Dedifferentiated amniotic fluid mesenchymal stem cell (primary cell): ENCODE measurements at regions not wholly inside any gene's neighbourhood (a gene's known extent, or its start where the extent isn't known, plus 50 kb on each side); places are given as distances from the start of the nearest gene placed in this dataset.
"Not testable (repeated sequence)": the region's sequence is repeated elsewhere in the genome, so short reads cannot be mapped to it uniquely, and the experiment has no call there.

Experiments
- DNase-seq: peaks from one replicate; pipeline ENCODE4 v3.0.0-alpha.2; 2016; ENCODE audit errors: extremely low spot score

DNA sequence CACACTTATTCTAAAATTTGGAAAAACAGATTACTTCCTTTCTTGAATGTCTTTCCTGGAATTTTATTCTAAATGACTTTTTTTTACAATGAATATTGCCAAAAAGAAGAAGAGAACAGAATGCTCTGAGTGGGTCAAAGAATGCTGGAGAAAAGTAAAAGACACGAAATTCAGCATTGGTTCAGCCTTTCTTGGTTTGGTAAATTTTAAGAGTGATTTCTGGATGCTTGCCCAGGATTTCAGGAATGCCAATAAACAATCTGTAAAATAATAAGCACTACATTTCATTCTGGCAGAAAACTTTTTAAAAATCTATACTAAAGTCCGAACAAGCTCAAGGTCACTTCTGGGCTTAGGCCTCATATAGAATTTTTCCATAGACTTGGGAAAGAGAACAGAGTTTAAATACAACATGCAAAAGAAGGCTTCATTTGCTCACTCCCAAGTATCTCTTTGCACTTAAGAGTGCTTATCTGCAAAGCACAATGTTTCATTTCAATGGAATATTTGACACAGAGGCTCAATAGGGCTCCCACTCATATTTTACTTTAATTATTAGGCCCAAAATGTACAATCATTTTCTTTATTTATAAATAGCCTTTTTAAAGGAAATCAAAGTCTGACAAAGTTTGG, 359.5 kb upstream of the ANKRD30A start:
- peak; percentile 35 for DNase-seq

DNA sequence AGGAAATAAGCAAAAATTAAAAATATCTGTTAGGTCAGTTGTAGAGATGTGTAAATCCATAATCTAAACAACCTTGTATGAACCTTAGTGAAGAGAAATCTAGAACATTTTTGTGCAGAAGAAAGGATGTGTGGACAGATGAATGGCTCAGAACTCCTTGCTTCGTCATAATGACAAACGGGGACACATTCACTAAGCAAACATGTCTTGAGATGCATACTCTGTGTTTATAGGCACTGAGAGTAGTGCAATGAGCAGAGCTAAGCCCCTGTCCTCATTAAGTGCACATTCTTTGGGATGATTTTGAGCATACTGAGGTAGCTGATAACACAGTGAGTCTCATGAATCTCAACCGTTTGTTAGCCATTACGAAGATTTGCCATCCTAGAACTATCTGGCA, 360.6 kb upstream of the ANKRD30A start:
- no peak for DNase-seq

DNA sequence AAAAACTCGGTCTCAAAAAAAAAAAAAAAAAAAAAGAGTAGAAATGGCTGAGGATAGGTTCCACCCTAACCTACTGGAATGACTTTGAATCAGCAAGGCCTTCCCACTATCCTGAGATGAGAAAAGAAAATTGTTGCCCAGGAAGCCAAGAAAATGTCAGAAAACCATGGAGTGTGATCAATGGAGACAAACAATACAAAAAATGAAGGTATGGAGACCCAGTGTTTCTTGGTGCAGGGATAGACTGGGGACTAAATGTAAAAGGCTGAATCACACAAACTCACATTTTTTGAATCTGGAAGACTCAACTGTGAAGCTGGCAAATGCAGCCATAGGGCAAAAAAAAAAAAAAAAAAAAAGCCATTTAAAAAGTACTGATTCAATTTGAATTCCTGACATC, 364.3 kb upstream of the ANKRD30A start:
- no peak for DNase-seq

DNA sequence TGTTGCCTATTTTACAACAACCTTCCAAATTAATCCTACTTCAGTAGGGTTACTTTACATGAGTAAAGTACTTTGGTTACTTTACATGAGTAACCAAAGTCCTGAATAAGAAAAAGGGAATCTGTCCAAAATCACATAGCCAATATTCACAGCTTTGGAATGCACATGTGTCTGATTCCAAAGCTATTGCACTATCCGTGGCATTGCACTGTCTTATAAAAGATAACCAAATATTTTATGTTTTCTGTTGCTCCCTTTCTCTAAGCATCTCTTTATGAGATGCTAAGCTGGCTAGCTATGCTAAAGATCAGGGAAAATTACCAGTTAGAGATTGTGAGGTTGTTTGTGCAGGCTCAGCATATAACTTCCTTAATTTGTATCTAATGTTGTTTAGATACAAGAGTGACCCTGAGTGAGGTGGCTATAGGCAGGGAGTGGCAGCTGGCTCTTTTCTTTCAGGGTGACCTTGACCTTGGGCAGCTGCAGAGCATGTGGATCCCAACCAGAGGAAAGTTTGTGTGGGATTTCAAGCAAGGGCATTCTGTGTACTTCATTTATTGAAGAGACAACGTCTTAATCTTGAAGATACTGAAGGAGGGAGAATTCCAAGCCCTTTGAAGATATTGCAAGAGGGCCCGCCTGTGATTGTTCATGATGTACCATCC, 366.1 kb upstream of the ANKRD30A start:
- peak; percentile 92 for DNase-seq

DNA sequence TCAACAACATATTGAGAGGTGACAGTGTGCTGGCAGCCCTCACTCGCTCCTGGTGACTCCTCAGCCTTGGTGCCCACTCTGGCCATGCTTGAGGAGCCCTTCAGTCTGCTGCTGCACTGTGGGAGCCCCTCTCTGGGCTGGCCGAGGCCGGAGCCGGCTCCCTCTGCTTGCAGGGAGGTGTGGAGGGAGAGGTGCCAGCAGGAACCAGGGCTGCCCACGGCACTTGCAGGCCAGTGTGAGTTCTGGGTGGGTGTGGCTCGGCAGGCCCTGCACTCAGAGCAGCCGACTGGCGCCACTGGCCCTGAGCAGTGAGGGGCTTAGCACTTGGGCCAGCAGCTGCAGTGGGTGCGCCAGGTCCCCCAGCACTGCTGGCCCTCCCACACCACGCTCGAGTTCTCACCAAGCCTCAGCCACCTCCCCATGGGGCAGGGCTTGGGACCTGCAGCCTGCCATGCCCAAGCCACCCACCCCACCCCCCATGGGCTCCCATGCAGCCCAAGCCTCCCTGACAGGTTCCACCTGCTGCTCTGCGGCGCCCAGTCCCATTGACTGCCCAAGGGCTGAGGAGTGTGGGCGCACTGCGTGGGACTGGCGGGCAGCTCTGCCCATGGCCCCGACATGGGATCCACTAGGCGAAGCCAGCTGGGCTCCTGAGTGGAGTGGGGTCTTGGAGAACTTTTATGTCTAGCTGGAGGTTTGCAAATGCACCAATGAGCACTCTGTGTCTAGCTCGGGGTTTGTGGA, 377.1 kb upstream of the ANKRD30A start:
- DNase-seq = no peak

DNA sequence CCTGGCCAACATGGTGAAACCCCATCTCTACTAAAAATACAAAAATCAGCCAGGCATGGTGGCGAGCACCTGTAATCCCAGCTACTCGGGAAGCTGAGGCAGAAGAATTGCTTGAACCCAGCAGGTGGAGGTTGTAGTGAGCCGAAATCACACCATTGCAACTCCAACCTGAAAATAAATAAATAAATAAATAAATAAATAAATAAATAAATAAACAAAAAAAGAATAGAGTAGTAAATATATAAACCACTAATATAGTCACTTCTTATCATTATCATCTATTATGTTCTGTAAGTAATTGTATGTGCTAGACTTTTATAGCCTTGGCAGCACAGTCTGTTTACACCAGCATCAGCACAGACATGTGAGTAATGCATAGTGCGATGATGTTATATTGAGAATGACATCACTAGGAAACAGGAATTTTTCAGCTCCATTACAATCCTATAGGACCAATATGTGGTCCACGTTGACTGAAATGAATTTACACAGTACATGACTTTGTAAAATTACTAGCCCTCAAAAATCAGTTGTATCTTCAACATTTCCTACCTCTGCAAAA, 385.4 kb upstream of the ANKRD30A start:
- no peak for DNase-seq

DNA sequence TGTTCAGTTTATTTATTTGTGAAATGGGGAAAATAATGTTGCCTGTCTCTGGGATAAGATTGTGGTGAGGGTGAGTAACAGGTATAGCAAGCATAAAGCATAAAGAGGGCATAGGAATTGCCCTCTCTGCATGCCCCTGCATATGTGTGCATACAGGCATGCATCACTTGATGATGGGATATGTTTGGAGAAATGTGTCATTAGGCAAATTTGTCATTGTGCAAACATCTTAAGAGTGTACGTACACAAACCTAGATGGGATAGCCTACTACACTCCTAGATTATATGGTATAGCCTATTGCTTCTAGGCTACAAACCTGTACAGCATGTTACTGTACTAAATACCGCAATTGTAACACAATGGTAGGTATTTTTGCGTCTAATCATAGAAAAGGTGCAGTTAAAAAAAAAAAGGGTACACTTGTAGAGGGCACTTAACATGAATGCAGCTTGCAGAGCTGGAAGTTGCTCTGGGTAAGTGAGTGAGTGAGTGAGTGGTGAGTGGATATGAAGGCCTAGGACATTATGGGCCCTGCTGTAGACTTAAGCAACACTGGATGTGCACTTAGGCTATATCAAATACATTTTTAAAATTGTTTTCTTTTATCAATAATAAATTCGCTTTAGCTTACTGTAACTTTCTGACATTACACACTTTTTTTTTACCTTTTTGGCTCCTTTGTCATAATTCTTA, 386.5 kb upstream of the ANKRD30A start:
- DNase-seq = no peak

DNA sequence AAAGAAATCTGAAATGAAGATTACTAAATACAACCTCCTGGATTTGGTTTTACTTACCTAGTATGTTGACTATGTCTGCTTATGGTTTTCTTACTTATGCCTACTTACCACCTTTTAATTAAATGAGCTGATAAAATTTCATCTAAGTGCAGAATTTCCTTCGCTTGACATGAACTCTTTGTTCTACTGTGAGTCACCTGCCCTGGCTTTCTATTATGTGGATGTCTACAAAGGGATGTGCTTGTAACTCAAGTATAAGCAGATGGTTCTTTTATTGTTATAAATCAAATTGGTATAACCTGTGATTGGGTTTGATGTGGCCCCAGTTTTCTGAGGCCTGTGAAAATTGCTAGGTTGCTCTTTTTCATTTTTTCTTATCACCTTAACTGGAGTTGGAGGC, 389.1 kb upstream of the ANKRD30A start:
- DNase-seq = no peak

DNA sequence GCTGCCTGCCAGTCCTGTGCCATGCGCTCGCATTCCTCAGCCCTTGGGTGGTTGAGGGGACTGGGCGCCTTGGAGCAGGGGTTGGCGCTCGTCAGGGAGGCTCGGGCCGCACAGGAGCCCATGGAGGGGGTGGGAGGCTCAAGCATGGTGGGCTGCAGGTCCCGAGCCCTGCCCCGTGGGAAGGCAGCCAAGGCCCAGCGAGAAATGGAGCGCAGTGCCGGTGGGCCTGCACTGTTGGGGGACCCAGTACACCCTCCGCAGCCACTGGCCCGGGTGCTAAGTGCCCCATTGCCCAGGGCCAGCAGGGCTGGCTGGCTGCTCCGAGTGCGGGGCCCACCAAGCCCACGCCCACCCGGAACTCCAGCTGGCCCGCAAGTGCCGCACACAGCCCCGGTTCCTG, 390.8 kb upstream of the ANKRD30A start:
- DNase-seq = not testable (repeated sequence)

DNA sequence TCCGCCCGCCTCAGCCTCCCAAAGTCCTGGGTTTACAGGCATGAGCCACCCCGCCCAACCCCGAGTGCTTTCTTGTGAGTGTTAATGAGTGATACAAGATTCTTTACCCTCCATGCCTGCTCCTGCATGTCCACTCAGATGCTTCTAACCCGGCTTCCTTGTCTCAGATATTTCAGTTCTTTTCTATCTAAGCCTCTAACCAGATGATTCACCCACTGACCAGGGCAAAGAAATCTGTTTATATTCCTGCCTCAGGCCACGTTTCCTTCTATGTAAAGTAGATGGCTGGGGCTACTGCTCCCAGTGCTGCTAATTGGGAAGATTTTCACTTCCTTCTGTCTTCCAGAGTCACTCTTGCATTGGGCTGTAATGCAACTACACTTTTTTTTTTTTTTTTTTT, 395.1 kb upstream of the ANKRD30A start:
- DNase-seq = no peak

DNA sequence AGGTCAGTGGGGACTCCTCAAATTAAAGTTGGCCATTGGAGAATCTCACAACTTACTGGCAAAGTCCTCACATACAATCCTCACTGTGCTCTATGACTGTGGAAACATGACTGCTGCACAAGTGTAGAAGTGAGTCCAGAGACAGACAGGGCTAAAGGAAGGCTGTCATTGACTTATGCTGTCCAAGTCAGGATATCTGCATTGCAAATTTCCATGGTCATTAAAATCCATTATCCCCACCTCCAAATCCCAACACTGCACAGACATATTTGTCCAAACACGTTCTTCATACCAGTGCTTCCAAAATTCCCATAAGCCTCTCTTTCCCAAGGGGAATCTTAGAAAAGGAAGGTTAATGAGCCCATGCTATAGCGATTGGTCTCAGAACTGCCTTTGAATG, 396.8 kb upstream of the ANKRD30A start:
- DNase-seq = no peak

DNA sequence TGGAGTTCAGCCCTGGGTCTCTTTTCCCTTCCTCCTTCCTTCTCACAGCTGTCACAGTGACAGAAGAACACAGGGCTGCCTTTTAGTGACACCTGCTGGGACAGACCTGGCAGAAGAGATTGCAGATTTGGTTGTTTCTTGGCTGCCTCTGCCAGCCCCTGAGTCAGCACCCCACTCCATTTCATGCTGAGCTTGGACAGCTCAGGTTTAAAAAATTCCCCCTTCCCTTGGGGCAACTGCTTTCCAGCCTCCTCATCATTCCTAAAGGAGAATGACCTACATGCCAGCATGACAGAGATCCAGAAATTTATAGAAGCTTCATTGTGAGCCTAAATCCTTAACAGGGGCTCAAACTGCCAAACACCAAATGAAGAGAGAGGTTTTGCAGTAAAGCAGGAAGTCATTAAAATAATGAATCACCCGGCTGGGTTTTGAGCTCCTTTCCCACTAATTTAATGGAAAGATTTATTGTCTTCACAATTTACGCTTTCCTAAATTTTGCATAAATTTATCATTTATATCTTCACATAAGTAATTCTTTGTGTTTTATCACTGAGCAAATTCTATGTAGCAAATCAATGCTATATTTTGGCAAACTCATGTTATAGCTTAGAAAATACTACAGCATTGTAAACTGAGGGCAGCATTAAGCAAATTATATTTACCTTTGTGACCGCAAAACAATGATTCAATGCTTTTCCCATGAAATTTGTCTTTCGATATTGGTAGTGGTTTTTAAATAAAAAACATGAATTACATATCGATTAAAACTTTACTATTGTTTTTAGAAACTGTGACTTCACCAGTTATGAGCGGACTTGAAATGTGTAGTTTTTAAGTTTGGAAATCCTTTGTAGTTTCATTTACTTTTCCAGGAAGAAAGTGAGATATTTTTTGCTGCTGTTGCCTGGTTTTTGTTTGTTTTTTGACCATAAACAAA, 399.5 kb upstream of the ANKRD30A start:
- DNase-seq = peak; percentile 78

DNA sequence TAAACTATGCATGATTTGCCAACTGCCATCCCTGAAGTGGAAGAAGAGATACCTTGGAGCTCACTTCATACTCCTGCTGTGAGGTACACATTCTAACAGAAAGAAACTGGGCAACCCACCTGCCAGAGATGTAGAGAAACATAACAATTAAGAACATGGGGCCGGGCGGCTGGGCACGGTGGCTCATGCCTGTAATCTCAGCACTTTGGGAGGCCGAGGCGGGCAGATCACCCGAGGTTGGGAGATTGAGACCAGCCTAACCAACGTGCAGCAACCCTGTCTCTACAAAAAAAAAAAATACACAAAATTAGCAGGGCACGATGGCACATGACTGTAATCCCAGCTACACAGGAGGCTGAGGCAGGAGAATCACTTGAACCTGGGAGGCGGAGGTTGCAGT, 402.6 kb upstream of the ANKRD30A start:
- no peak for DNase-seq

DNA sequence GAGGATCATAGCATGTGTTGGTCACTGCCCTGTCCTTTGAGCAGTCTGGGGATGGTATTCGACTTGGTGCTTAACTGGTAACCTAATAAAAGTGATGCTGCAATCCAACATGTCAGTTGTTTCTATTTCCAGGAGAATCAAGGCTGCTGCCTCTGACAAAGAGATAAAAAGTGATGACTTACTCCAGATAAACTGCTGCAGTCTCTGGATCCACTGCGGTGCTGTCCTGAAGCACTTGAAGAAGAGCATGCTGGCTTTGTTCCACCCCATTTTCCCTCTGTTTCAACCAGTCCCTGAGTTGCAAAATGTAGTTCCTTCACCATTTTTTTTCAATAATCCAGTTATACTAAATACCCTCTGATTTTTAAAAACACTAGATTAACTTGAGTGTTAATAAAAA, 403.5 kb upstream of the ANKRD30A start:
- no peak for DNase-seq

DNA sequence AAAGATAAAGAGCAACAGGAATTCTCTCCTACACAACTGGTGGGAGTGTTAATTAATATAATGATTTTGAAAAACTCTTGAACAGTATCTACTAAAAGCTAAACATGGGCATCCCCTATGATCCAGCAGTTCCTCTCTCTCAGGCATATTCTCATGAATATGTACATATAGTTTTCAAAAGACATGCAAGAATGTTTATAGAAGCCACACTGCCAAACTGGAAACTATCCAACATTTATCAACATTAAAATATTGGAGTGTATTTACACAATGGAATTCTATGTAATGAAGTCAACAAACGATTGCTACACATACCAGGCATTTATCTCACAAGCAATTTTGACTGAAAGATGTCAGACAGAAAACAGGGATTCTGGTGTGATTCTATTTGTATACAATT, 404.5 kb upstream of the ANKRD30A start:
- DNase-seq = no peak

DNA sequence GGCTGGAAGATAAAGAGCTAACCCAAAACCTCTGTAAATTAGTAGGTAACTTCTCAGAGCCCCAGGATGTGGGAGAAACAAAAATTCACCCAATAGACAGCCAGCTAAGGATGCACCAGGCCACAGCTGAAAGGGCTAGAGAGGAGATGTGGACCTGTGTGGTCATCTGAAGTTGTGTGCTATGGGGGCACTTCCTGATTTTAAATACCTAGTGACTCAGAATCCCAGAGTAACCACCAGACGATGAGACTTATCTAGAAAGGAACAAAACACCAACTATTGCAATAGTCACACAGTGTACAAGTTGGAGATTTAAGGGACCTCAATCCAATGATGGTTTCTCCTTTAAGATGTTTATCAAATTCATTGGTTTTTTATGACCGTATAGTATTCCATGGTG, 408.3 kb upstream of the ANKRD30A start:
- no peak for DNase-seq

DNA sequence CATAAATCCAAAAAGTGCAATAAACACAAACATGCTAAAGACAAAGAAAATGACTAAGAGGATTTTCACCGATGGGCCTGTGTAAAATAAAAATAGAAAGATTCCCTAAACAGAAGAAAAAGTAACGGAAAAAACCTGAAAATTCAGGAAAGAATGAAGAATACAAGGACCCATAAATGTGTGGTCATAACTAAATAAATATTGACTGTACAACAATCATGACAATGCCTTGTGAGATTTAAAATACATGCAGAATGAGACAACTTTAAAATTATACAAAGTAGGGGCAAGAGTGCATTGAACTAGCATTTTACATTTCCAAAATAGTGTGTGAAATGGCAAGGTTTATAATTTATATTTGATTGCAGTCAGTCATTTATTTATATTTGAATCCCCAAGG, 409.1 kb upstream of the ANKRD30A start:
- DNase-seq = no peak

DNA sequence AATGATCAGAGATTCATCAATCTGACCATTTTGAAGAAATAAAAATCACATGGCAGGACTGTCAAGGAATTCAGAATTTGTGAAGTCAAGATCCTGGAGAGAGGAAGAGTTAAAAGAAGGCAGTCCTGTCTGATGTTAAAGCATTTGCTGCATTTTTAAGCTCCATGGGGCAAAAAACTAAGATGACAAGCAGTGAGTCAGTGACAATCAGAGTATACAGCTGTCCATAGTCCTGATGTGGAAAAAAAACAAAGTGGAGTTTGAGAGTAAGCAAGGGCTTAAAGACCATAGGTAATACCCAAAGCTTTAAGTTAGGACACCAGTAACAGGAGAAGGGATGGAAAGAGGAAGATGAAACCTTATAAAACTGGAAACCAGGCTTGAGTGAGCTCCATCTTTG, 412.7 kb upstream of the ANKRD30A start:
- no peak for DNase-seq

DNA sequence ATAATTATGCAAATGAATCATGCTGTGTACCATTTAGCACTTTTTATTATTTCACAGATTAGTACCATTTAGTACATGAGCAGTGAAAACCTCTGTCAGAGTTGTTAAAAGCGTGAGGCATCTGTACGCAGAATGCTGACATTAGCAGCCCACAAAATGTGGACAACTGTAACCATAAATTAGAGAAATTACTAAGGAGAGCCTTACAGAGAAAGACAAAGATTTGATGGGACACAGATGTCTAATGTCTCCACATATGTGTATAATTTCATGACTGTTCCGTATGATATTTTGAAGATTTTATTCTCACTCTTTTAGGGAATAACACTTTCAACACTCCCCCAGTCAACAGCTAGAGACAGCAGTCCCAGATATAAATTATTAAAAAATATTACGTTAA, 414.0 kb upstream of the ANKRD30A start:
- DNase-seq = no peak

DNA sequence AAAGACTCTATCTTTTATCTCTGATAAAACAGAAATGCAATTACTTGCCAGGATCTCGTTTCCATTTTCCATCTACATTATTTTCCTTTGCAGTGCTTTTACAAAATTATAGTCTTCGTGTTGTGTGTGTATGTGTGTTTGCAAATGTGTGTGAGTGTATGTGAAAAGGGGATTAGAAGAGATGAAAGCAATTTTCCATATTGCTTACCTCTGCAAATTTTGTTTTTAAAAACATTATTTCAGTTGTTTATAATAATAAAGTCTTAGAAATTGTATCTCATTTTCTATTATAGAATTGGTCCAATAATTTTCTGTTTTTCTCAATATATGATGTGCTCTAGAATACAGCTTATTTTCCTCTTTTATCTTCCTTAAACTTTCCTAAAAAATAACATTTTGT, 421.3 kb upstream of the ANKRD30A start:
- no peak for DNase-seq

DNA sequence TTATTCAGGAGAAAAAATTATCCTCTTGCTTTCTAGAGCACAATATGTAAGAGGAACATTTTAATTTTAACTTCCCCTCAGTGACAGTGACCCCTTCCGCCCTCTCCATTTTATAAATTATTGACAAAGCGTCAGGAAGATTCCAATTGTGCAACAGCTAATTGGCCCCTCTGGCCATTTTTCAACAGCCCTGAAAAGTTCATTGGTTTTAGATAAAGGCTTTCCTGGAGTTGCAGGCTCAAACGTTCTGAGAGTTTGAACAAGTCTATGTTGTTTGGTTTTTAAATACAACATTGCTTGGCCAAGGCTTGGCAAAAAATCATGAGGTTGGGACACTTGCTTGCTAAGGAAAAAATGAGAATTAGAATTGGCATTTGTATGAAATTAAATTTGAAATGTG, 422.2 kb upstream of the ANKRD30A start:
- DNase-seq = no peak
